Adrenal gland (tissue), 5 donors: ENCODE measurements at regions not wholly inside any gene's neighbourhood (a gene's known extent, or its start where the extent isn't known, plus 50 kb on each side); places are given as distances from the start of the nearest gene placed in this dataset.

Source experiments
- POLR2A ChIP-seq, 2 donors: fragments of 450-650 bp; IDR thresholded peaks; one replicate each; pipeline ENCODE4 v1.6.1; 2017; ENCODE audit warnings: antibody characterized with exemption in 2 of 2, mild to moderate bottlenecking in 2 of 2, moderate library complexity in 1 of 2
- TF ChIP-seq, protein P1 (sequence below), 6 experiments: fragments of 450-650 bp in 4 of 6; fragments of 200-600 bp in 2 of 6; sonication (generic) in 1 of 6; IDR thresholded peaks; 1 replicate in 5 of 6; 2 replicates in 1 of 6; pipeline versions ENCODE4 v1.5.1 to v1.8.0; 2016 to 2021; ENCODE audit warnings: antibody characterized with exemption in 6 of 6, mild to moderate bottlenecking in 2 of 6, moderate library complexity in 1 of 6
- donor health status: DM: no; HTN: no; CAD: no.

DNA sequence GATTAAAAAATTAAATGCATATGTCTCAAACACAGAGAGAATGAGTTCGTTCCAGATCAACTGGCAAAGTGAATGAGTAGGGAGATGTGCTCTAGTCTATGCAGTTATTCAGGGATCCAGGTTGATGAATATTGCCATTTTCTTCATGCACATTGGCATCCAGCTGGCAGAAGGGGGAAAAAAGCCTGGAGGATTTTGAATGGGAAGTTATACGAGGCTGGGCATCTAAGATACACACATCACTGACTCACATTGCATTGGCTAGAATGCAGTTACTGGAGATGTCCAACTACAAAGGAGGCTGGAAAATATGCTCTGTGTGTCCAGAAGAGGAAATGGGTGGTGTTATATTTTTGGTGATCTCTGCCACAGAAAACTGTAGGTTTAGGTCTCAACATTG lies 270.9 kb upstream of the FIGN start:
- TF ChIP-seq, protein P1, sequence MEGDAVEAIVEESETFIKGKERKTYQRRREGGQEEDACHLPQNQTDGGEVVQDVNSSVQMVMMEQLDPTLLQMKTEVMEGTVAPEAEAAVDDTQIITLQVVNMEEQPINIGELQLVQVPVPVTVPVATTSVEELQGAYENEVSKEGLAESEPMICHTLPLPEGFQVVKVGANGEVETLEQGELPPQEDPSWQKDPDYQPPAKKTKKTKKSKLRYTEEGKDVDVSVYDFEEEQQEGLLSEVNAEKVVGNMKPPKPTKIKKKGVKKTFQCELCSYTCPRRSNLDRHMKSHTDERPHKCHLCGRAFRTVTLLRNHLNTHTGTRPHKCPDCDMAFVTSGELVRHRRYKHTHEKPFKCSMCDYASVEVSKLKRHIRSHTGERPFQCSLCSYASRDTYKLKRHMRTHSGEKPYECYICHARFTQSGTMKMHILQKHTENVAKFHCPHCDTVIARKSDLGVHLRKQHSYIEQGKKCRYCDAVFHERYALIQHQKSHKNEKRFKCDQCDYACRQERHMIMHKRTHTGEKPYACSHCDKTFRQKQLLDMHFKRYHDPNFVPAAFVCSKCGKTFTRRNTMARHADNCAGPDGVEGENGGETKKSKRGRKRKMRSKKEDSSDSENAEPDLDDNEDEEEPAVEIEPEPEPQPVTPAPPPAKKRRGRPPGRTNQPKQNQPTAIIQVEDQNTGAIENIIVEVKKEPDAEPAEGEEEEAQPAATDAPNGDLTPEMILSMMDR (IDR thresholded peaks at IDR 0.05): no peak
- no peak for TF ChIP-seq POLR2A (IDR thresholded peaks at IDR 0.05)
